ENCODE measurements at regions not wholly inside any gene's neighbourhood (a gene's known extent, or its start where the extent isn't known, plus 50 kb on each side); places are given as distances from the start of the nearest gene placed in this dataset.

- H3K27ac Mint-ChIP-seq, result no peak overlapping the region
- H3K4me3 Mint-ChIP-seq, result no peak overlapping the region
- no peaks in the 10 kb centered on the region for H3K4me1 Mint-ChIP-seq
- POLR2A ChIA-PET, result no interaction called here
- H3K27me3 Mint-ChIP-seq, result no peaks in the 10 kb centered on the region
- CTCF ChIA-PET, result no interaction called here
- no peaks in the 10 kb centered on the region for H3K36me3 Mint-ChIP-seq (ENCODE audit: low read depth)
- DNase-seq, result no peak
- H3K9me3 Mint-ChIP-seq, result no peaks in the 10 kb centered on the region
Measured at GRCh38 chr2:3968736-3969135, 265.4 kb downstream of the DCDC2C start.

DNA sequence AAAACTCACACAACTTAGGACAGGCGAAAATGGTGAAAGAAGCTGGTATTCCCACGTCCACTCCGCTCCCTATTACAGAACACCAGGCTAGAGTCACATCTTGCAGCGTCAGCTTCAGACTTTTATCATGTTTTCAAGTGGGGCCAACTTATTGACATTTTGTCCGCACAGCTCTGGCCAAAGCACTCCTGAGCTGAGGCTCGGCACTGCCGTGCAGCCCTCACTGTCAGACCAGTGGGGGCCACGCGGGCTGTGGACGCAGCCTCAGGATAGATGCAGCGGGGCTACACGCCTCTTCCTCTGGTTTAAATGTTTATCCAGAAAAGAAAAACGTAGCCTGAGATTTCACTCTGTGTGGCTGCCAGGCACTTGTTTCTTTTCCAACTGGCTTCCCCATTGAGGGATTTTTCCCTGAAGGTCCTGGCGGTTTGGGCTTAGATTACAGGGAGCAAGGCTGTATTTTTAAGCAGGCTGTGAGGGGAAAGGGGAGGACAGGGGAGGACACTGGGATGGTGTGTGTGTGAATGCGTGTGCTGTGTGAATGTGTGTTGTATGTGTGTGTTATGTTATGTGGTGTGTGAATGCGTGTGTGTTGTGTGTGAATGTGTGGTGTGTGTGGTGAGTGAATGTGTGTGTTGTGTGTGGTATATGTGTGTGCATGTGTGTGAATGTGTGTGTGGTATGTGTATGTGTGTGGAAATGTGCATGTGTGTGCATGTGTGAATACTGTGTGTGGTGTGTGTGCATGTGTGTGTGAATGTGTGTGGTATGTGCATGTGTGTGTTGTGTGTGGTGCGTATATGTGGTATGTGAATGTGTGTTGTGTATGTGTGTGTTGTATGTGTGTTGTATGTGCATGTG is 267.6 kb downstream of the DCDC2C start:
- no peak for DNase-seq
- Mint-ChIP-seq H3K27me3 (no peaks in the 10 kb centered on the region), H3K4me1 (no peaks in the 10 kb centered on the region), H3K27ac (no peak overlapping the region), H3K4me3 (no peak overlapping the region), H3K36me3 (ENCODE audit: low read depth) (no peaks in the 10 kb centered on the region), H3K9me3 (peaks cover 3% of the 10 kb centered on the region)
- CTCF ChIA-PET, result no interaction called here
- POLR2A ChIA-PET, result no interaction called here

DNA sequence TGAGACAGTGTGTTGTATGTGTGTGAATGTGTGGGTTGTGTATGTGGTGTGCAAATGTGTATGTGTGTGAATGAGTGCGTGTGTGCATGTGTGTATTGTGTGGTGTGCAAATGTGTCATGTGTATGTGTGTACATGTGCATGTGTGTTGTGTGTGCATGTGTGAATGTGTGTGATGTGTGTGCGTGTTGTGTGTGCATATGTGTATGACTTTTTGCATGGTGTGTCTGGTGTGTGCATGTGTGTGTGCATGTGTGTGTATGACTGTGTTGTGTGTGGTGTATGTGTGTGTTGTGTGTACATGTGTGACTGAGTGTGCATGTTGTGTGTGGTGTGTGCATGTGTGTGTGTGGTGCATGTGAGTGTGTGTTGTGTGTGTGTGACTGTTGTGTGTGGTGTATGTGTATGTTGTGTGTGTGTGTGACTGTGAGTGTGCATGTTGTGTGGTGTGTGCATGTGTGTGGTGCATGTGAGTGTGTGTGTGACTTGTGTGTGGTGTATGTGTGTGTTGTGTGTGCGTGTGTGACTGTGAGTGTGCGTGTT is 268.3 kb downstream of the DCDC2C start:
- ChIA-PET POLR2A (no interaction called here), CTCF (no interaction called here)
- H3K36me3 Mint-ChIP-seq (ENCODE audit: low read depth), result no peaks in the 10 kb centered on the region
- no peak for DNase-seq
- H3K9me3 Mint-ChIP-seq, result peaks cover 3% of the 10 kb centered on the region
- no peaks in the 10 kb centered on the region for H3K27me3 Mint-ChIP-seq
- no peak overlapping the region for H3K27ac Mint-ChIP-seq
- no peak overlapping the region for H3K4me3 Mint-ChIP-seq
- H3K4me1 Mint-ChIP-seq, result no peaks in the 10 kb centered on the region

DNA sequence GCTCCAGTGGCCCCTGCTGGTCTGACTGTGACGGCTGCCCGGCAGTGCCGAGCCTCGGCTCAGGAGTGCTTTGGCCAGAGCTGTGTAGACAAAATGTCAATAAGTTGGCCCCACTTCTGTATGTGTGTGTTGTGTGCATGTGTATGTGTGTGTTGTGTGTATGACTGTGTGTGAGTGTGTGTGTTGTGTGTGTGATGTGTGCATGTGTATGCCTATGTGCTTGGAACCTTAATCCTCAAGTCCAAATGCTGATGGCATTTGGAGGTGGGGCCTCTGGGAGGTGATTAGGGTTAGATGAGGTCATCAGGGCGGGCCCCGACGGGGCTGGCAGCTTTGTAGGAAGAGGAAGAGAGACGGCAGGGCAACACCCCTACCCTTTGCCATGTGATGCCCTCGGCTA is 269.0 kb downstream of the DCDC2C start:
- no peak overlapping the region for H3K4me3 Mint-ChIP-seq
- H3K27me3 Mint-ChIP-seq, result no peaks in the 10 kb centered on the region
- H3K9me3 Mint-ChIP-seq, result peaks cover 3% of the 10 kb centered on the region
- no peak for DNase-seq
- H3K4me1 Mint-ChIP-seq, result no peaks in the 10 kb centered on the region
- H3K27ac Mint-ChIP-seq, result no peak overlapping the region
- ChIA-PET POLR2A (no interaction called here), CTCF (interaction anchor here (0.8 kb wide), 1 partner anchor 13 kb away, joined by 4 read pairs; no protein-coding TSS in a partner anchor)
- no peaks in the 10 kb centered on the region for H3K36me3 Mint-ChIP-seq (ENCODE audit: low read depth)

- H3K4me1 Mint-ChIP-seq, result no peaks in the 10 kb centered on the region
- no peak overlapping the region for H3K4me3 Mint-ChIP-seq
- H3K27ac Mint-ChIP-seq, result no peak overlapping the region
- CTCF ChIA-PET, result no interaction called here
- H3K27me3 Mint-ChIP-seq, result no peaks in the 10 kb centered on the region
- H3K9me3 Mint-ChIP-seq, result peaks cover 9% of the 10 kb centered on the region
- DNase-seq, result no peak
- no peaks in the 10 kb centered on the region for H3K36me3 Mint-ChIP-seq (ENCODE audit: low read depth)
- POLR2A ChIA-PET, result no interaction called here
Measured at GRCh38 chr2:3974765-3975164, 271.4 kb downstream of the DCDC2C start.

- CTCF ChIA-PET, result no interaction called here
- DNase-seq, result no peak
Measured at GRCh38 chr2:3981446-3981987, 278.1 kb downstream of the DCDC2C start.

DNA sequence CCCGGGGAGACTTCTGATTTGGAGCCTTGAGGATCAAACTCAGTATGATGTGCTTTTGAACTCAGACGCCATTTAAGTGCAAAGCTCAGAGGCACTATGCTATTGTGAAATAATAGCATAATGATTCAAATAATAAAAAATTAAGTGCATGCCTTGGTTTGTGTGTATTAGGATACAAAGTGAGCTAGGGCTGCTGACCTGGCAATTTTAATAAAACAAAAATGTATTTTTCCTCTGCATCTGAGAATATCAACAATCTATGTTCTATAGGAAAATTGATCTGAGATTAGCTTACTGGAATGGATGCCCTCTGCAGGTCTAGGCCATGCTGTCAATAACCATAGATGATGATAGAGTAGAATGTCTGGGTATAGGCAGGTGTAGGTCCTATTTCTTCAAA is 278.8 kb downstream of the DCDC2C start:
- Mint-ChIP-seq H3K4me3 (no peak overlapping the region), H3K27ac (no peak overlapping the region), H3K27me3 (no peaks in the 10 kb centered on the region), H3K9me3 (peaks cover 6% of the 10 kb centered on the region), H3K4me1 (no peaks in the 10 kb centered on the region), H3K36me3 (ENCODE audit: low read depth) (no peaks in the 10 kb centered on the region)
- no peak for DNase-seq
- CTCF ChIA-PET, result no interaction called here
- POLR2A ChIA-PET, result no interaction called here

More at GRCh38 chr2:3981446-3981987, 278.1 kb downstream of the DCDC2C start:
- H3K36me3 Mint-ChIP-seq (ENCODE audit: low read depth), result no peaks in the 10 kb centered on the region
- no peak overlapping the region for H3K4me3 Mint-ChIP-seq
- H3K27ac Mint-ChIP-seq, result no peak overlapping the region
- peaks cover 6% of the 10 kb centered on the region for H3K9me3 Mint-ChIP-seq
- H3K4me1 Mint-ChIP-seq, result no peaks in the 10 kb centered on the region
- H3K27me3 Mint-ChIP-seq, result no peaks in the 10 kb centered on the region
- POLR2A ChIA-PET, result no interaction called here

GRCh38 chr2:3986063-3986462 is 282.7 kb downstream of the DCDC2C start:
- Mint-ChIP-seq H3K4me1 (no peaks in the 10 kb centered on the region), H3K36me3 (ENCODE audit: low read depth) (no peaks in the 10 kb centered on the region), H3K4me3 (no peak overlapping the region), H3K27me3 (no peaks in the 10 kb centered on the region), H3K27ac (no peak overlapping the region), H3K9me3 (peaks cover 3% of the 10 kb centered on the region)
- ChIA-PET POLR2A (no interaction called here), CTCF (no interaction called here)
- DNase-seq, result no peak

DNA sequence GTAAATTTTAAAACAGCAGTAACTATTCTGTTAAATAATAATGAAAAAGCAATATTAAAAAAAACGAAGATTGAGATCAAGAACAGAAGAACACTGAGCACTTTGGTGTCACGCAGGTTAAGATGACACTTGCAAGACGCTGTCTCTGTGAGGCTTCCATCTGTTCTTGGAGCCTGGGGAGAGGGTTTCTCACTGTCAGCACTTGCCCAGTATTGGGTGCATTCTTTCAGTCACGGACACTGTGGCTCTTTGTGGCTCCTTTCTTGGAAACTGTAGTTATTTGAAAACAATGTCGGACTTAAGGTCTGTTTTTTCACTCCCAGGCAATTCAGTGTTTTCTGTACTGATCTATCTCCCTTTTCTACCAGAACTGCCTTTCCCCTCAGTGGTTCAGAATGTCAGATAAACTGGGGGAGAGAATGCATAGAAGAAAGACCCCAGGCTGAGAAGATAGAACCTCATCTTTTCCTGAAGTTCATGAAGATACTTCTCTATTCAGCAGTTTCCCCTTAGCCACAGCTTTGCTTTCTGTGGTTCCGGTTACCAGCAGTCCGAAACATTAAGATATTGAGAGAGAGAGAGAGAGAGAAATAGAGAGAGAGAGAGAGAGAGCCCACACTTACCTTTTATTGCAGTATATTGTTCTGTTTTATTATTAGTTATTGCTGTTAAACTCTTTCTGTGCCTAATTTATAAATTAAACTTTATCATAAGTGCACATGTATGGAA is 283.3 kb downstream of the DCDC2C start:
- DNase-seq, result no peak
- H3K4me1 Mint-ChIP-seq, result no peaks in the 10 kb centered on the region
- POLR2A ChIA-PET, result no interaction called here
- H3K36me3 Mint-ChIP-seq (ENCODE audit: low read depth), result no peaks in the 10 kb centered on the region
- H3K27ac Mint-ChIP-seq, result no peak overlapping the region
- no peak overlapping the region for H3K4me3 Mint-ChIP-seq
- CTCF ChIA-PET, result no interaction called here
- H3K9me3 Mint-ChIP-seq, result peaks cover 7% of the 10 kb centered on the region
- H3K27me3 Mint-ChIP-seq, result no peaks in the 10 kb centered on the region

- DNase-seq, result no peak
- Mint-ChIP-seq H3K9me3 (peaks cover 9% of the 10 kb centered on the region), H3K4me3 (no peak overlapping the region), H3K27ac (no peak overlapping the region), H3K27me3 (no peaks in the 10 kb centered on the region), H3K36me3 (ENCODE audit: low read depth) (no peaks in the 10 kb centered on the region), H3K4me1 (no peaks in the 10 kb centered on the region)
- ChIA-PET POLR2A (no interaction called here), CTCF (no interaction called here)
Measured at GRCh38 chr2:4002841-4003403, 299.5 kb downstream of the DCDC2C start.

DNA sequence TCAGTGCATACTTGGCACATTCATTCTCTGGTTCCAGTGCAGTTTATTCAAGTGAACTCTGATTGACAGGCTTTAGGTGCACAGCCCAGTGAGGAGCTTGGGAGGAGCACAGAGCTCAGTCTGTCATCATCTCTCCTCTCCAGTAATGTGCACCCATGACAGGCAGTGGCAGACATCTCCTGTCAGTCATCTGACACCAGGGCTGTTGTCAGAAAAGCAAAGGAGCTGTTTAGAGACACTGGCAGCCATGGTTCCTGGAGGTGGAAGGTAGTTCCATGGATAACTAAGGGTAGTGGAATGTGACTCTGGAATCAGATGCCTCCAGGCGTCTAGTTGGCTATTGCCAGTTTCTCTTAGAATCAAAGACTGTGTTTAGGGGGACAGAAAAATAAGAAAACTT is 308.8 kb downstream of the DCDC2C start:
- peaks cover 18% of the 10 kb centered on the region for H3K9me3 Mint-ChIP-seq
- DNase-seq, result no peak
- ChIA-PET POLR2A (no interaction called here), CTCF (no interaction called here)
- H3K4me3 Mint-ChIP-seq, result no peak overlapping the region
- no peaks in the 10 kb centered on the region for H3K36me3 Mint-ChIP-seq (ENCODE audit: low read depth)
- H3K27ac Mint-ChIP-seq, result no peak overlapping the region
- H3K4me1 Mint-ChIP-seq, result no peaks in the 10 kb centered on the region
- H3K27me3 Mint-ChIP-seq, result no peaks in the 10 kb centered on the region

DNA sequence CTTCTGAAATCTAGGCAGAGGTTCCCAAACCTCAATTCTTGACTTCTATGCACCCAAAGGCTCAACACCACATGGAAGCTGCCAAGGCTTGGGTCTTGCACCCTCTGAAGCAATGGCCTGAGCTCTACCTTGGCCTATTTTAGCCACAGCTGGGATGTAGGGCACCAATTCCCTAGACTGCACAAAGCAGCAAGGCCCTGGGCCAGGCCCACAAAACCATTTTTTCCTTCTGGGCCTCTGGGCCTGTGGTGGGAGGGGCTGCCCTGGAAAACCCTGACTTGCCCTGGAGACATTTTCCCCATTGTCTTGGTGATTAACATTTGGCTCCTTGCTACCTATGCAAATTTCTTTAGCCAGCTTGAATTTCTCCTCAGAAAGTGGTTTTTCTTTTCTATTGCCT is 315.2 kb downstream of the DCDC2C start:
- CTCF ChIA-PET, result no interaction called here
- POLR2A ChIA-PET, result no interaction called here
- Mint-ChIP-seq H3K4me3 (no peak overlapping the region), H3K27ac (no peak overlapping the region), H3K4me1 (no peaks in the 10 kb centered on the region), H3K36me3 (ENCODE audit: low read depth) (no peaks in the 10 kb centered on the region), H3K27me3 (no peaks in the 10 kb centered on the region), H3K9me3 (peaks cover 14% of the 10 kb centered on the region)
- no peak for DNase-seq

- H3K9me3 Mint-ChIP-seq, result peaks cover 11% of the 10 kb centered on the region
- ChIA-PET CTCF (no interaction called here), POLR2A (no interaction called here)
Measured at GRCh38 chr2:4020153-4020552, 316.8 kb downstream of the DCDC2C start.

More at GRCh38 chr2:4020153-4020552, 316.8 kb downstream of the DCDC2C start:
- Mint-ChIP-seq H3K36me3 (ENCODE audit: low read depth) (no peaks in the 10 kb centered on the region), H3K27ac (no peak overlapping the region), H3K4me3 (no peak overlapping the region), H3K4me1 (no peaks in the 10 kb centered on the region), H3K27me3 (no peaks in the 10 kb centered on the region)
- DNase-seq, result no peak
